IMR-90 (cell line): ENCODE measurements at regions not wholly inside any gene's neighbourhood (a gene's known extent, or its start where the extent isn't known, plus 50 kb on each side); places are given as distances from the start of the nearest gene placed in this dataset.
A peak's percentile ranks its signal among the peaks of the same experiment; 100 is the strongest.

Source experiments
- ATAC-seq: fragments of 200-7000 bp; cut with Tn5 transposase; 2 replicates; pipeline ENCODE4 v1.9.1; 2020; ENCODE audit warnings: low read depth, mild to moderate bottlenecking, moderate library complexity
- BruUV-seq: library from RNA; stranded (reverse); fragments of 400-500 nt; replicated peaks from 2 replicates; lab custom pipeline; 2021; lab: Mats Ljungman, UMichigan
- CTCF ChIA-PET: fragments of 300-600 bp; formaldehyde crosslinking; extraction: SDS; loops from one replicate; lab custom pipeline; 2021; ENCODE audit warnings: antibody characterized with exemption; lab: Yijun Ruan, JAX
- POLR2A ChIA-PET: fragments of 300-600 bp; sonication (Branson Sonifier 250); formaldehyde crosslinking; loops from one replicate; lab custom pipeline; 2022; ENCODE audit warnings: antibody characterized with exemption; ENCODE audit not compliant: unreplicated experiment; lab: Charles Lee
- DNase-seq: peaks from one replicate; pipeline ENCODE4 v3.0.0; 2013
- H2AFZ ChIP-seq: replicated peaks from 2 replicates; pipeline ENCODE3; 2013; ENCODE audit warnings: low read length, mild to moderate bottlenecking; ENCODE audit not compliant: poor library complexity
- H2AK5ac ChIP-seq: 2 replicates; pipeline ENCODE4 v1.6.1; 2013; ENCODE audit warnings: low read depth, low read length, inconsistent platforms
- H2AK9ac ChIP-seq: replicated peaks from 2 replicates; pipeline ENCODE3; 2013; ENCODE audit warnings: mild to moderate bottlenecking, low read depth, low read length, moderate library complexity; ENCODE audit not compliant: poor library complexity
- H2BK120ac ChIP-seq: 2 replicates; pipeline ENCODE4 v1.6.1; 2013; ENCODE audit warnings: low read depth, low read length, inconsistent platforms
- H2BK15ac ChIP-seq: 3 replicates; pipeline ENCODE4 v1.6.1; 2013; ENCODE audit warnings: low read depth, low read length, inconsistent platforms
- H2BK20ac ChIP-seq: 2 replicates; pipeline ENCODE4 v1.6.1; 2013; ENCODE audit warnings: low read depth, mild to moderate bottlenecking, inconsistent platforms, low read length, moderate library complexity
- H2BK5ac ChIP-seq: 2 replicates; pipeline ENCODE4 v1.6.1; 2013; ENCODE audit warnings: mild to moderate bottlenecking, low read depth, low read length, inconsistent platforms; ENCODE audit not compliant: poor library complexity, severe bottlenecking
- H3K14ac ChIP-seq: replicated peaks from 2 replicates; pipeline ENCODE4 v1.6.1; 2013; ENCODE audit warnings: low read depth, low read length, inconsistent platforms
- H3K18ac ChIP-seq: 2 replicates; pipeline ENCODE4 v1.6.1; 2013; ENCODE audit warnings: low read depth, low read length, control low read depth
- H3K23ac ChIP-seq: 2 replicates; pipeline ENCODE4 v1.6.1; 2013; ENCODE audit warnings: low read depth, low read length, inconsistent platforms
- H3K27ac ChIP-seq: 2 replicates; pipeline ENCODE4 v1.5.1; 2013; ENCODE audit warnings: mild to moderate bottlenecking, control low read depth, low read length; ENCODE audit not compliant: insufficient read depth
- H3K27me3 ChIP-seq: 2 replicates; pipeline ENCODE4 v1.6.1; 2013; ENCODE audit warnings: low read length; ENCODE audit not compliant: control insufficient read depth, insufficient read depth
- H3K36me3 ChIP-seq: 2 replicates; pipeline ENCODE4 v1.6.1; 2013; ENCODE audit warnings: low read length, mixed read lengths; ENCODE audit not compliant: control insufficient read depth, insufficient read depth
- H3K4ac ChIP-seq: 2 replicates; pipeline ENCODE4 v1.6.1; 2013; ENCODE audit warnings: low read depth, low read length, inconsistent platforms
- H3K4me1 ChIP-seq: 2 replicates; pipeline ENCODE4 v1.6.1; 2013; ENCODE audit warnings: low read length, mixed read lengths; ENCODE audit not compliant: control insufficient read depth, insufficient read depth
- H3K4me2 ChIP-seq: 2 replicates; pipeline ENCODE4 v1.6.1; 2013; ENCODE audit warnings: low read depth, mild to moderate bottlenecking, control low read depth, low read length, moderate library complexity
- H3K4me3 ChIP-seq: 2 replicates; pipeline ENCODE4 v1.5.1; 2013; ENCODE audit warnings: low read depth, mild to moderate bottlenecking, control low read depth, low read length, moderate library complexity; ENCODE audit not compliant: insufficient read depth
- H3K56ac ChIP-seq: 2 replicates; pipeline ENCODE4 v1.6.1; 2013; ENCODE audit warnings: low read length, inconsistent platforms; ENCODE audit not compliant: insufficient read depth; ENCODE audit errors: extremely low read depth
- H3K79me1 ChIP-seq, 2 experiments: 2 replicates each; pipeline ENCODE4 v1.6.1; 2013; ENCODE audit warnings: low read length in 2 of 2, inconsistent platforms in 1 of 2, low read depth in 1 of 2
- H3K9ac ChIP-seq: 2 replicates; pipeline ENCODE4 v1.6.1; 2013; ENCODE audit warnings: low read depth, low read length, control low read depth
- H3K9me1 ChIP-seq: 2 replicates; pipeline ENCODE4 v1.6.1; 2013; ENCODE audit warnings: low read length, inconsistent platforms; ENCODE audit not compliant: insufficient read depth
- H3K9me3 ChIP-seq: 2 replicates; pipeline ENCODE4 v1.6.1; 2013; ENCODE audit warnings: low read length; ENCODE audit not compliant: control insufficient read depth, insufficient read depth
- H4K20me1 ChIP-seq: 2 replicates; pipeline ENCODE4 v1.6.1; 2013; ENCODE audit warnings: low read length, inconsistent platforms; ENCODE audit not compliant: insufficient read depth
- H4K5ac ChIP-seq: 2 replicates; pipeline ENCODE4 v1.6.1; 2013; ENCODE audit warnings: mild to moderate bottlenecking, low read depth, low read length, control low read depth
- H4K8ac ChIP-seq, 2 experiments: 2 replicates each; pipeline ENCODE4 v1.6.1; 2013; ENCODE audit warnings: low read depth in 2 of 2, low read length in 2 of 2, control low read depth in 1 of 2, inconsistent platforms in 1 of 2
- H4K91ac ChIP-seq: 2 replicates; pipeline ENCODE4 v1.6.1; 2013; ENCODE audit warnings: low read depth, low read length, inconsistent platforms; ENCODE audit not compliant: insufficient read depth
- BHLHE40 ChIP-seq: fragments of 150-350 bp; IDR thresholded peaks from 2 replicates; pipeline ENCODE4 v1.6.1; 2016; ENCODE audit warnings: mild to moderate bottlenecking, low read depth, low read length
- CEBPB ChIP-seq: IDR thresholded peaks from 2 replicates; pipeline ENCODE4 v1.6.1; 2012; ENCODE audit warnings: low read depth, low read length, improper control_type of control experiment
- CHD1 ChIP-seq: IDR thresholded peaks from 2 replicates; pipeline ENCODE4 v1.6.1; 2012; ENCODE audit warnings: low read depth, low read length, improper control_type of control experiment
- CTCF ChIP-seq: conservative IDR thresholded peaks from 2 replicates; pipeline ENCODE4 v1.5.1; 2012; ENCODE audit warnings: mild to moderate bottlenecking, low read depth, low read length, improper control_type of control experiment
- ELK1 ChIP-seq: fragments of 150-350 bp; IDR thresholded peaks from 2 replicates; pipeline ENCODE4 v1.6.1; 2016; ENCODE audit warnings: low read depth, mild to moderate bottlenecking, low read length, moderate library complexity, borderline replicate concordance
- FOS ChIP-seq: fragments of 150-350 bp; IDR thresholded peaks from 2 replicates; pipeline ENCODE4 v1.6.1; 2016; ENCODE audit warnings: low read depth, low read length
- MAFK ChIP-seq: IDR thresholded peaks from 2 replicates; pipeline ENCODE4 v1.6.1; 2012; ENCODE audit warnings: low read depth, low read length, improper control_type of control experiment
- MAZ ChIP-seq: IDR thresholded peaks from 2 replicates; pipeline ENCODE4 v1.6.1; 2012; ENCODE audit warnings: low read depth, mild to moderate bottlenecking, low read length, improper control_type of control experiment, moderate library complexity, borderline replicate concordance
- MXI1 ChIP-seq: IDR thresholded peaks from 2 replicates; pipeline ENCODE4 v1.6.1; 2012; ENCODE audit warnings: low read depth, mild to moderate bottlenecking, low read length, moderate library complexity, borderline replicate concordance
- NFE2L2 ChIP-seq: fragments of 150-350 bp; IDR thresholded peaks from 2 replicates; pipeline ENCODE4 v1.6.1; 2016; ENCODE audit warnings: low read depth, mild to moderate bottlenecking, low read length
- POLR2A ChIP-seq: IDR thresholded peaks from 2 replicates; pipeline ENCODE4 v1.6.1; 2012; ENCODE audit warnings: mild to moderate bottlenecking, low read depth, low read length
- RAD21 ChIP-seq: IDR thresholded peaks from 2 replicates; pipeline ENCODE4 v1.6.1; 2012; ENCODE audit warnings: low read length, improper control_type of control experiment
- RCOR1 ChIP-seq: IDR thresholded peaks from 2 replicates; pipeline ENCODE4 v1.6.1; 2012; ENCODE audit warnings: mild to moderate bottlenecking, low read length, improper control_type of control experiment; ENCODE audit not compliant: insufficient replicate concordance
- RFX5 ChIP-seq: IDR thresholded peaks from 2 replicates; pipeline ENCODE4 v1.8.0; 2012; ENCODE audit warnings: low read depth, mild to moderate bottlenecking, low read length, moderate library complexity
- SMC3 ChIP-seq: fragments of 150-350 bp; IDR thresholded peaks from 2 replicates; pipeline ENCODE4 v1.6.1; 2016; ENCODE audit warnings: low read depth, mild to moderate bottlenecking, antibody characterized with exemption, low read length, moderate library complexity
- USF2 ChIP-seq: fragments of 150-350 bp; IDR thresholded peaks from 2 replicates; pipeline ENCODE4 v1.6.1; 2017; ENCODE audit warnings: mild to moderate bottlenecking, antibody characterized with exemption, low read length, low read depth
- WGBS, 2 experiments: methylation state at CpG; one replicate each; pipeline versions ENCODE4 v1.1.5 to v1.1.7; 2013; ENCODE audit warnings: missing lambda C conversion rate in 2 of 2; ENCODE audit not compliant: insufficient read length in 1 of 2; ENCODE audit errors: extremely low coverage in 2 of 2; 5-methylcytosine and 5-hydroxymethylcytosine counted together
- dilution Hi-C: fragments of 300-500 bp; cut with HindIII; formaldehyde crosslinking; loops from one replicate; pipeline ENCODE4 v1.14.3; 2018; ENCODE audit warnings: low sequenced_read_pairs; ENCODE audit not compliant: unreplicated experiment
- in situ Hi-C: fragments of 300-500 bp; cut with MboI; formaldehyde crosslinking; loops from 3 replicates; pipeline ENCODE4 v1.14.3; 2019; ENCODE audit warnings: low sequenced_read_pairs, inconsistent platforms, mixed read lengths
- intact Hi-C: fragments of 100-400 bp; cut with micrococcal nuclease; formaldehyde crosslinking; loops from 2 replicates; pipeline ENCODE4 v1.10.0; 2022

- CTCF ChIA-PET = no interaction called here
- H4K5ac ChIP-seq = no peak overlapping the region
- H3K79me1 ChIP-seq = no peaks in the 10 kb centered on the region
- dilution Hi-C loops (no loop called here), in situ Hi-C loops (no loop called here), intact Hi-C loops (loop anchor here (5.0 kb wide), 1 partner anchor 115 kb away; no protein-coding TSS in a partner anchor)
- no CpG with 5 or more reads among the region's 2 CpGs for WGBS, 2 experiments
- no peak overlapping the region for H3K4me3 ChIP-seq
- ATAC-seq = no peak
- no peak for DNase-seq
- no peak overlapping the region for H3K18ac ChIP-seq
- H4K91ac ChIP-seq = no peak overlapping the region
- no peak overlapping the region for H3K9ac ChIP-seq
- H3K4ac ChIP-seq = no peak overlapping the region
- no peaks in the 10 kb centered on the region for H3K9me3 ChIP-seq
- H3K9me1 ChIP-seq = no peaks in the 10 kb centered on the region
- H2BK120ac ChIP-seq = no peak overlapping the region
- no peak overlapping the region for H4K8ac ChIP-seq
- no peak overlapping the region for H2BK20ac ChIP-seq
- no peak overlapping the region for H2AFZ ChIP-seq
- 0 out of 2 replicates have a peak, but pooled peaks cover 2% of the 10 kb centered on the region for H3K4me1 ChIP-seq
- no peaks in the 10 kb centered on the region for H3K36me3 ChIP-seq
- H2AK9ac ChIP-seq = no peak overlapping the region
- POLR2A ChIA-PET = no interaction called here
- H3K23ac ChIP-seq = no peak overlapping the region
- H3K27ac ChIP-seq = no peak overlapping the region
- H2BK15ac ChIP-seq = peak overlapping the region; percentile 85
- no peak overlapping the region for H3K56ac ChIP-seq
- TF ChIP-seq POLR2A = no peak
- no peak for TF ChIP-seq USF2
- no peak for TF ChIP-seq CTCF
- no peak for TF ChIP-seq SMC3
- no peak for TF ChIP-seq NFE2L2
- no peak for TF ChIP-seq RCOR1
- TF ChIP-seq FOS = no peak
- no peak for TF ChIP-seq MAFK
- no peak for TF ChIP-seq RFX5
- TF ChIP-seq BHLHE40 = no peak
- no peak for TF ChIP-seq ELK1
- TF ChIP-seq MXI1 = no peak
- no peak for TF ChIP-seq CHD1
- no peak for TF ChIP-seq MAZ
- no peak for TF ChIP-seq RAD21
- TF ChIP-seq CEBPB = no peak
- H3K14ac ChIP-seq = no peak overlapping the region
- no peaks in the 10 kb centered on the region for H3K27me3 ChIP-seq
- H2AK5ac ChIP-seq = no peak overlapping the region
- no peak overlapping the region for H2BK5ac ChIP-seq
- BruUV-seq = no TSS peak
- H4K20me1 ChIP-seq = no peaks in the 10 kb centered on the region
- no peak overlapping the region for H3K4me2 ChIP-seq
These were observed 160.0 kb upstream of the SLC39A10 start for GRCh38 chr2:195496991-195497390.
